HuH-7 (cell line): ENCODE measurements at regions not wholly inside any gene's neighbourhood (a gene's known extent, or its start where the extent isn't known, plus 50 kb on each side); places are given as distances from the start of the nearest gene placed in this dataset.

Experiments used
- DNase-seq: peaks from one replicate; pipeline ENCODE4 v3.0.0; 2011; ENCODE audit warnings: low spot score

GRCh38 chr6:25012657-25013056 lies 76.9 kb upstream of the RIPOR2 start:
- no peak for DNase-seq

DNA sequence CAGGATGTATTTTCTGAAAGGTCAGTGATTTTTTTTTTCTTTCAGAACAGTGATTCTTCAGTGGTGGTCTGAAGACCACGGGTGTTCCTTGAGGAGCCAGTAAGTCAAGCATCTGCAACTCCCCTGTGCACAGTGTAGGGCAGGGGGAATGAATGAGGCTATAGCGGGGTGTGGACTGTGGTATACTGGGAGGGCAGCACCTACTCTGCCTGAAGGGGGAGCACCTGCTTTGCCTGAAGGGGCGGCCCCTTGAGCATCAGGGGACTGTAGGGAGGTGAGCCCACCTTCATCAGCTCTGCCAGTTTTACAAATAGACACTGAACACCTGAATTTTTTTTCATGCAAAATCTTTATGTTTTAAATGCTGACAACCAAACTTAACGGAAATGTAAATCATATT lies 77.5 kb upstream of the RIPOR2 start:
- DNase-seq, result no peak

DNA sequence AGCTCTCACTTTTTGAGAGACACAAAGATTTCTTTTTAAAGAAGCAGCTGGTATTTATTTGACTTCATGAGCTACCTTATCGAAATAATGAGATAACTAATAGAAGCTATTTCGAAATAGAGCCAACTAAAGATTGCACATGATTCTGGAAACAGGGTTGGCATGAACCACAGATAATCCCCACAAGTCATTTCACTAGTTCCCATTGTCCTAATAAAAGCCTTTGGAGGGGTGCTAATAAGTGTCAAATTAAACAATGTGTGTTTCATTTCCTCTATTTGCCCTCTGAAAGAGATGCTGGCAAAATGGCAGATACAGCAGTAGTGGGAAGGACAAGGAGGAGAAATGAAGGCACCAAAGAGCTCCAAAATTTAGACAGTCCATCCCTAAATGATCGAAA lies 78.6 kb upstream of the RIPOR2 start:
- no peak for DNase-seq

- no peak for DNase-seq
Observed at GRCh38 chr6:25014791-25015560, 79.2 kb upstream of the RIPOR2 start.

DNA sequence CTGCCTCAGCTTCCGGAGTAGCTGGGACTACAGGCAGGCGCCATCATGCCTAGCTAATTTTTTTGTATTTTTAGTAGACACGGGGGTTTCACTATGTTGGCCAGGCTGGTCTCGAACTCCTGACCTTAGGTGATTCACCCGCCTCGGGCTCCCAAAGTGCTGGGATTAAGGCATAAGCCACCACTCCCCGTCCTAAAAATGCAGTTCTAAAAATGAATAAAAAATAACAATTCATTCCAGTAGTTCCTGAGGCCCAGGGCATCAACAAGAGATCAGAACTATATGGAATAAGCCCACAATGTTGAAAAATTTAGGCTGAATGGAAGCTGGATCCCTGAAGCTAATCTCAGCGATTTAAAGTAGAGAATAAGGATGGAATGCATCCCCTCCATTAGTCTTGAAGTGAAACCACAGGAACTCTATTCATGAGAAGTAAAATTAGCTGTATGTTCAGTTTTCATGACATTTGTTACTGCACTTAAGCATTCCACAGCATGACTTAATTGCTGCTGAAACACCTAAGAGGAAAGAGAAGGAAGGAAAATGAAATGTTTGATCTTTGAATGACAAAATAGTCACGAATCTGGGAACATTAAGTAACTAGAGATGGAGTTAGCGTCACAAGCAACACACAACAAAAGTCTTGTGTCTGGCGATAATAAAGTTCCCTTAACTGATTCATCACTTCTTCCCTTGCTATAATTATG lies 80.4 kb upstream of the RIPOR2 start:
- DNase-seq, result no peak

DNA sequence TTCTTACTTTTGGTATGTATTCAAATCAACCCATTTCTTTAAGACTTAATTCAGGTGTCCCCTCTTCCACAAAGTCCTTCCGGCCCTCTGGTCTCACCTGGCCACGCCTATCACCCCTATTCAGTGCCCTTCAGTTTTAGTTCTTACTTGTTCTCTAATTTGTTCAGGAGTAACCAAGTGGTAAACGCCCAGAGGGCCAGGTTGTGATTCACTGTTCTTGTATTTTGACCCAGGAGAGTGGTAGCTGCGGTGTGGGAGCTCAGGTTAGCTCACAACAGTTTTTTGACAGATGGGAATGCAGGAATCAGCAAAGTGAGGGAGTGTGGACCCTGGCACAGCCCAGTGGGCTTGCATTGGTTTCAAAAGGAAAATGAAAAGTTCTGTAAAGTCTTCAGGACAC lies 81.7 kb upstream of the RIPOR2 start:
- no peak for DNase-seq

GRCh38 chr6:25017932-25018567 lies 82.3 kb upstream of the RIPOR2 start:
- DNase-seq, result peak; percentile 56

DNA sequence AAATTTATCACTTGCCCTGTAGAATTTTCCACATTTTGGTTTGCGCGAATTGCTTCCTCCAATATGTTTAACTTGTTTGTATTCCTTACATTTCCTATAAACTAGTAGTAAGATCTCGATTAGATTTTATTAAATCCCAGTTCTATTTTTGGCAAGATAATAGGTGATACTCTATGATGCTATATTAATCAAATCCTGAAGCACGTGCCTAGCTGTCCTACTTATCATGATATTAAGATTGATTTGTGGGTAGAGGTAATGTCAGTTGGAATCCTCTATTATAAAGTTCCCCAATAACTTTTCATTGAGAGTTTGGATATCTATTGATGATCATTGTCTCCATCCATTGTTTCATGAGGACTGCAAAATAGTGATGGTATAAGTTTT lies 82.8 kb upstream of the RIPOR2 start:
- no peak for DNase-seq

- DNase-seq, result no peak
Observed at GRCh38 chr6:25022140-25022553, 86.4 kb upstream of the RIPOR2 start.

DNA sequence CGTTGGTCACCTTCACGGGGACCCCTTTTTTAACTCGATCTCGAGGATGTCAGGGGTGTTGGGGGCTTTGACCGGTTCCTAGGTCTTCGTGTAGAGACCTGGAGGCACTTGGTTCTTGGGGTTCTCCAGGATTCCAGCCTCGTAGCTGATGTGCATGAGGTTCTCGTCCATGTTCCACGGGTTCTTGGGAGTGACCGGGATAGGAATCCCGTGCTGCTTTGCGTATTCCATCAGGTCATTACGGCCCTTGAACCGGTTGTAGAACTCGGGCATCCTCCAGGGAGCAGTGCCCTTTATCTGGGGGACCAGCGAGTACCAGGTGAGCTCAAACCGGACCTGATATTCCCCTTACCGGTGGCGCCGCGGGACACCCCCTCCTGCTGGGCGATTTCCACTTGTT lies 88.0 kb upstream of the RIPOR2 start:
- no peak for DNase-seq

- no peak for DNase-seq
Observed at GRCh38 chr6:25024821-25025220, 89.1 kb upstream of the RIPOR2 start.

DNA sequence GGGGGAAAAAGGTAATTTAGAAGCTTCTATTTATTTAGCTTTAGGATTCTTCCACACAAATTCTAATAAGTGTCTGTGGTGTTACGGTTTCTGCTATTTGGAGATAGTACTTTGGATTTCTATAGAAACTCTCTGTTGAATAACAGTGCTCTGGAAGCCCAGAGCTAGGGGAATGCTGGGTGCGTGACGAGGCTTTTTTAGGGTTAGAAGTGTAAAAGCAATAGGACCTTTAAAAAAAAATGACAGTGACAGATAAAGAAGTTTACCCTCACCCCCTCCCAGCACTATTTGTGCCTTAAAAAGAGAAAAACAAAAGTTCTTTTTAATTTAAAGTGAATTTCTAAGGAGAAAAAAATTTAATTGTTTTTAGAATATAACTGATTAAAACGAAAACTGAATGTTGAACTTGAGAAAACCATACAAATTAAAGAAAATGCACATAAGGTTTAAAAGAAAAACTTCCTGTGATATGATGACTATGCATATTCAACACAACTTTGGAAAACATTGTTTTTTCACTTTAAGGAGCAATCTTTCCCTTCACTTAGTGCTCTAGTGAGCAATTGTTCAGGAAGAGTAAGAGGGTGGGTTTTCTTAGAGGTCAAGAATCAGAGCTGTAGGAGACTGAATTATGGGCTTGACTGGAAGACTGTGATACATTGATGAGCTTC lies 89.6 kb upstream of the RIPOR2 start:
- DNase-seq, result no peak

DNA sequence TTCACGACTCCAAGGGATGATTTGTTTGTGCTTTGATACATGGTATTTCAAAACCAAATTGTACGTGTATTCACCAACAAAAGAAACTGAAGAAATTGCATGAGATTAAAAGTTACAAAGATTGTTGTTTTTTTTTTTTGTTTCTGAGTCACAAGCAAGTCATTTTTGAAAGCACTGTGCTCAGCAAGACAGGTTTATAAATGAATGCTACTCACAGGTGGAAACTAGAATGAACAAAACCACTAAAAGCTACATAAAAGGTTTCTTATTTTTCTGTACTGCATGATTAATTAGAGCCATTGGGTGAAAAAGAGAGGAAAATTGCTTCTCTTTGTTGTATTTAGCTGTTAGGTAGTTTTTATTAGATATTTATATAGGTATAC lies 90.2 kb upstream of the RIPOR2 start:
- no peak for DNase-seq

DNA sequence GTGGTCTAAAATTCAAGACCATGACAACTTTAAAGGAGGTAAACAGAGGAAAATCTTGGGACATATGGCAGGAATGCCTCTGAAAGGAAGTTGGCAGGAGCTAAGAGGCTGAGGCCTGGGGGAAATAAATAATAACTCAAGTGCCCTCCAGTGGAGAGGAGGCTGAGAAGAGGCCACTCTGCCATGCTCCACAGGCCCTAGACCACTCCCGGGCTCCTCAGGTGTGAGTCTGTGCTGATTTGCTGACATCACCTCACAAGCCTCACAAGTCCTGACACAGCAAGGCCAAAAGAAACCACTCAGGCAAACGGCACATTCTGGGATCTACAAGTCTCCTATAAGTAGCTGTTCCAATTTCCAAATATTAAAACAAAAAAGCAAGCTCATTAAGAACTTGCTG lies 91.0 kb upstream of the RIPOR2 start:
- DNase-seq, result no peak

DNA sequence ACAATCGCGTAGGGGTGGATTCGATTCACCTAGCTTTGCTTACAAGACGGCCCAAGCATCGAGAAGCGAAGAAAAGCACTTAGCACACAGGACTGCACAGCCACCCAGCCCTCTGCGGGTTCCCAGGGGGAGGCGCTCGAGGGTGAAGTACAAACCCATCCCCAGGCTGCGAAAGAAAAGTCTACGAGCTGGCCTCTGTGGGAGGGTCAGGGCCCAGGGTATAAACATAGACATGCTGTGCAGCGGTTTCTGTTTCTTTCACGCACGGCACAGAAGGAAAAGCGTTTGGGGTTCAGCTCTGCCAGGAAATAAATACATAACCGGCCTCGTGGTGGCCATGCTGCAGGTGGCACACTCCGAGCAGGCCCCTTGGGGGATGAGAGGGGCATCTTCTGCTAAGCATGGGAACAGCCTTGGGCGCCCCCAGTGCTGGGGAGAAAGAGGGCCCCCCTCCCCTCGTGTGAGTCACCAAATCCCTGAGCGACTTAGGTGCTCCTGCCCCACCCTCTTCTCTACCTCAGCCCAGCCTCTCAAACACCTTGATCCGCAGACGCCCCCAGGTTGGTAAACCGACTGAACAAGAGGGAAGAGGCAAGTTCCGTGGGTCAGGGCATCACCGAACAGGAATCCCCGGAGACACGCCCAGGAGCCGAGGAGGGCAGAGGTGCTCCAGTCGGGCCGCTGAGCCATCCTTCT lies 91.6 kb upstream of the RIPOR2 start:
- DNase-seq, result no peak

DNA sequence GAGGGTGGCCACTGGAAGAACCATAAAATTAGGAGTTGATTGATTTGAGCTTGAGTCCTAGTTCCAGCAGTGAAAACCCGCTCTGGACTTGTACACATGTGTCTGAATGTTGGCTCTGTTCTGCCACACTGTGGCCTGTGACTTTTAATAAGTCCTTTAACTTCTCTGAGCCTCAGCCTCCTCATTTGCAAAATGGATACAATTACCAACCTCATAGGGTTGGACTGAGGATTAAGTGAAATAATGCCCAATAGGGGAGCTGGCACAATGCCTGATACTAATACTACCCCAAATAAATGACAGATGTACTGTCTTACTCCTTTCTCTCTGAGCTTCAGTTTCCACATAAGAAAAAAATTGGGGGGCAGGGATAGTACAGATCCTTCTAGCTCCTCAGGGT lies 92.6 kb upstream of the RIPOR2 start:
- no peak for DNase-seq

GRCh38 chr6:25032934-25033333 lies 97.2 kb upstream of the RIPOR2 start:
- DNase-seq, result no peak

- DNase-seq, result no peak
Observed at GRCh38 chr6:25034431-25034921, 98.7 kb upstream of the RIPOR2 start.

DNA sequence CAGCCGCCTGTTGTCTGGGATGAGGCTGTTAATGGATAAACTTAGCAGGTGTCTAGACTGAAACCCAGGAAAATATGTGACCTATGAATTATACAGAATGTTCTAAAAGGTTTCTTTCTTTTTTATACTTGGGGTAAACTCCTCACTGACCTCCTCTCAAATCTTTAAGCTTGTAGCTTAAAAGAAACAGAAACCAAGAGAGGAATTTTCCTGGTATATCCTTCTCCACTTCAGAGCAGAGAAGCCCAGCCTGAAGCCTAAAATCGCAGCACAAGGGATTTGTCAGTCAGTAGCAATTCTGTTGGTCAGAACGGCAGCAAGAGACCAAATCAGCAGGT lies 99.4 kb upstream of the RIPOR2 start:
- DNase-seq, result no peak

GRCh38 chr6:25035512-25036435 lies 100.0 kb upstream of the RIPOR2 start:
- DNase-seq, result no peak

DNA sequence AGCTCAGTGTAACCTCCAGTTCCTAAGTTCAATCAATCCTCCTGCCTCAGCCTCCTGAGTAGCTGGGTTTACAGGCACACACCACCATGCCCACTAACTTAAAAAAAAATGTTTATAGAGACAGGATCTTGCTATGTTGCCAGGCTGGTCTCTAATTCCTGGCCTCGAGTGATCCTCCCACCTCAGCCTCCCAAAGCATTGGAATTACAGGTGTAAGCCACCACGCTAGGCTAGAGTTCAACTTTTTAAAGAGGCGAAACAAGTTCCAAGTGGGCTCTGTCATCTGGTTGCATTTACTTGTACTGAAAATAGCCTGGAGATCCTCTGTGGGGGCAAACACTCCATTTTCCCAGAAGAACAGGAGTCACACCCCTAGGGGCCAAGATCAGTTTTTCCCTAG lies 100.7 kb upstream of the RIPOR2 start:
- DNase-seq, result no peak
